ENCODE measurements at regions not wholly inside any gene's neighbourhood (a gene's known extent, or its start where the extent isn't known, plus 50 kb on each side); places are given as distances from the start of the nearest gene placed in this dataset.

GRCh38 chr2:5183031-5183430 lies 509.2 kb upstream of the SOX11 start:
- intact Hi-C loops (cut with DNase I): no loop called here
- WGBS, 2 donors: 83 to 91% methylated on average over 5 of the region's 5 CpGs

GRCh38 chr2:5187283-5187682 lies 504.9 kb upstream of the SOX11 start:
- Histone ChIP-seq H3K27ac (no peak overlapping the region), H3K27me3 (no peaks in the 10 kb centered on the region), H3K4me1 (peaks cover 4 to 8% of the 10 kb centered on the region in 2 donors), H3K9me3 (no peaks in the 10 kb centered on the region), H3K36me3 (no peaks in the 10 kb centered on the region), H3K4me3 (replicated peaks in 1 of 3) (no peak overlapping the region)
- intact Hi-C loops (cut with DNase I): no loop called here
- no peak for DNase-seq
- TF ChIP-seq CTCF (IDR thresholded peaks at IDR 0.05) (no peak), POLR2A (IDR thresholded peaks at IDR 0.05) (no peak)

More at GRCh38 chr2:5183031-5183430, 509.2 kb upstream of the SOX11 start:
- Histone ChIP-seq H3K4me3 (replicated peaks in 1 of 3) (no peak overlapping the region), H3K4me1 (no peaks in the 10 kb centered on the region), H3K36me3 (no peaks in the 10 kb centered on the region), H3K27ac (no peak overlapping the region), H3K27me3 (no peaks in the 10 kb centered on the region), H3K9me3 (no peaks in the 10 kb centered on the region)
- TF ChIP-seq POLR2A (IDR thresholded peaks at IDR 0.05) (no peak), CTCF (IDR thresholded peaks at IDR 0.05) (no peak)
- no peak for DNase-seq

- 84% methylated on average over 5 of the region's 5 CpGs for WGBS, 2 donors
- no peaks in the 10 kb centered on the region for H3K36me3 ChIP-seq
- H3K9me3 ChIP-seq: no peaks in the 10 kb centered on the region
- H3K27me3 ChIP-seq: no peaks in the 10 kb centered on the region
- no peak for TF ChIP-seq POLR2A (IDR thresholded peaks at IDR 0.05)
- no peak overlapping the region for H3K27ac ChIP-seq
- H3K4me1 ChIP-seq: peaks cover 4 to 8% of the 10 kb centered on the region in 2 donors
- no peak overlapping the region for H3K4me3 ChIP-seq (replicated peaks in 1 of 3)
- intact Hi-C loops (cut with DNase I): no loop called here
- no peak for DNase-seq
These were observed 503.5 kb upstream of the SOX11 start for GRCh38 chr2:5188636-5189035.

GRCh38 chr2:5190023-5190422 lies 502.2 kb upstream of the SOX11 start:
- Histone ChIP-seq H3K9me3 (no peaks in the 10 kb centered on the region), H3K4me1 (peaks cover 4 to 8% of the 10 kb centered on the region in 2 donors), H3K36me3 (no peaks in the 10 kb centered on the region), H3K4me3 (replicated peaks in 1 of 3) (no peak overlapping the region), H3K27ac (peak overlapping the region in 1 of 3 donors; percentile 34), H3K27me3 (no peaks in the 10 kb centered on the region)
- WGBS, 2 donors: 26 to 37% methylated on average over 5 of the region's 5 CpGs
- TF ChIP-seq POLR2A (IDR thresholded peaks at IDR 0.05) (no peak), CTCF (IDR thresholded peaks at IDR 0.05) (no peak)
- intact Hi-C loops (cut with DNase I): no loop called here
- peak; percentile 6 to 17 for DNase-seq

GRCh38 chr2:5195636-5196035 lies 496.5 kb upstream of the SOX11 start:
- peak overlapping the region in 2 of 3 donors; percentile 43 to 79 for H3K27ac ChIP-seq
- no peaks in the 10 kb centered on the region for H3K27me3 ChIP-seq
- TF ChIP-seq CTCF (IDR thresholded peaks at IDR 0.05) (no peak), POLR2A (IDR thresholded peaks at IDR 0.05) (no peak)
- no peak overlapping the region for H3K4me3 ChIP-seq (replicated peaks in 1 of 3)
- 29 to 43% methylated on average over 1 of the region's 1 CpG for WGBS, 2 donors
- no peaks in the 10 kb centered on the region for H3K9me3 ChIP-seq
- intact Hi-C loops (cut with DNase I): no loop called here
- H3K4me1 ChIP-seq: peaks cover 10 to 12% of the 10 kb centered on the region in 2 donors
- no peak for DNase-seq
- H3K36me3 ChIP-seq: no peaks in the 10 kb centered on the region

All from thyroid gland (tissue), 4 donors.